Left colon (tissue), 2 donors: ENCODE measurements at regions not wholly inside any gene's neighbourhood (a gene's known extent, or its start where the extent isn't known, plus 50 kb on each side); places are given as distances from the start of the nearest gene placed in this dataset.

Source experiments
- ATAC-seq: fragments of 200-7000 bp; cut with Tn5 transposase; one replicate; pipeline ENCODE4 v1.9.1; 2020; ENCODE audit warnings: mild to moderate bottlenecking, moderate library complexity
- DNase-seq, 2 donors: peaks; one replicate each; pipeline ENCODE4 v3.0.0-alpha.2; 2020
- intact Hi-C, 2 donors: fragments of 100-400 bp; cut with DNase I in 1 of 2; cut with micrococcal nuclease in 1 of 2; formaldehyde crosslinking; loops; one replicate each; pipeline versions ENCODE4 v1.11.2 to v1.14.0; 2022; cut with DNase I, micrococcal nuclease
- donor health status: DM: no; HTN: no; CAD: no.
- donor health status: DM: yes; HTN: yes; CAD: no.

DNA sequence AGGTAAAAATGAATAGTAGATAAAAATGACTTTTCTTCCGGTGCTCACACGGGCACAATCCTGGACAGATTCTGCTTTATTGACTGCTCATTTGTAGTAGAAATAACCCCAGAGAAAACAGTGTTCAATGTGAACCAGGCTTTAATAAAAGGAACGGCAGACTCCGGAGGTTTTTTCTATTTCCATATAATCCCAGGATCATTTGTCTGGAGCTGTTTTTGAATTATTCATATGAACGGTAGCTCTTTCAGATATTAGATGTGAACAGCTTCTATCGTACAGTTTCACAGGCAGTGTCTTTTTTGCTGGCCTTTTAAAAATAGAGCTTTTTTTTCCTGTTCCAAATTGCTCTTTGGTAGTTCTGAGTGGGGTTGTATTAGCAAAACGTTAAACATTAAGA, 347.3 kb downstream of the MFSD1 start:
- DNase-seq, result no peak
- intact Hi-C loops, result no loop called here
- no peak for ATAC-seq

DNA sequence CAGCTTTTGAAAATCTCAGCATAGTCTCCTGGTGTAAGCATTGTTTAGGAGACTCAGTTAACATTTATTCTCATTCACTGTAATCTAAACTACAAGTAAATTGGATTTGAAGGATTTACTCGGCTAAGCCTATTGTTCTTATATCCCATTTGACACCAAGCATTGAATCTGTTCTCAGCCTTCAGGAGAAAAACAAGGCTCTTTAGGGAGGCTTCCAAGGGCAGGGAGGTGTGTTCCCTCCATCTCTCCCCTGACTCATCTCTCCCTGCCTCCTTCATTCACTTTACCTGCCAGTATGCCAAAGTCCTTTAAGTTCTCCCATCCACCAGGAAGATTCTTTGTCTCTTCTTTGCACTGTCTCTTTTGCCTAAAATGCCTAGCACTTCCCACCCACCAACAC, 347.8 kb downstream of the MFSD1 start:
- no peak for DNase-seq
- no peak for ATAC-seq
- intact Hi-C loops, result no loop called here

DNA sequence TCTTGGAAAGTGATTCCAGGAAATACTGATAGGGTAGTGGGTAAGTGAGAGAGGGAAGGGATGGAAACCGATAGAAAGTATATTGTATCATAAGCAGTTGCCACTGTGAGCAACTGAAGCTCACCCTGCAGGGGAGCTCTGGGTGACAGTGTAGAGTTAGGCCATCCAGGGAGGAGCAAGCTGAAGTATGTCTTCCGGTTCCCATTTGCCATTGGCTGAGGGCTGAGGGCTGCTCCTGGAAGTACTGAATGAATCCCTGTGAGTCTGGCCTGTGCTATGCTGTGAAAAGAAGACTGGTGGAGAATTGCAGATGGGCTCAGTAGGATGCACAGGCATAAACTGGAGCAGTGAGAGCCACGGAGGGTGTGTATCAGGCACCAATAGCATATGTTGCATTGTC, 348.3 kb downstream of the MFSD1 start:
- intact Hi-C loops, result no loop called here
- no peak for DNase-seq
- no peak for ATAC-seq

DNA sequence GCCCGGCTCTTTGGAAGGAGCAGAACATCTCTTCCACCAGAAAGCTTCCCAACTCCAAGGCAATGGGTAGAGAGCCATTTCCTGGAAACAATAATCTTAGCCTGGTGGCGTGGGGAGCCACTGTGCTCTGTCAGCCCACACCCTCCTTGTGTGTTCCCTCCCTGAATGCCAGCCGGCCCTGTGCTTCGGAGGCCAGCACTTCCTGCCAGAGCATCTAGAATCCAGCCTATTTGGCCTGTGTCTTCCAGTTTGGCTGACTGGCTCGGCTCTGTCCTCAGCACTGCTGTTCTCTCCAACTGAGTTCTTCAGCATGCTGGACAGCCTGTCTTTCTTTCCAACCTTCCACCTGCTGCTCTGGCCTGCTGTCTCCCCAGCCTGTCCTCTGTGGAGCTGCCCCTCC, 349.3 kb downstream of the MFSD1 start:
- no peak for DNase-seq
- intact Hi-C loops, result no loop called here
- no peak for ATAC-seq

DNA sequence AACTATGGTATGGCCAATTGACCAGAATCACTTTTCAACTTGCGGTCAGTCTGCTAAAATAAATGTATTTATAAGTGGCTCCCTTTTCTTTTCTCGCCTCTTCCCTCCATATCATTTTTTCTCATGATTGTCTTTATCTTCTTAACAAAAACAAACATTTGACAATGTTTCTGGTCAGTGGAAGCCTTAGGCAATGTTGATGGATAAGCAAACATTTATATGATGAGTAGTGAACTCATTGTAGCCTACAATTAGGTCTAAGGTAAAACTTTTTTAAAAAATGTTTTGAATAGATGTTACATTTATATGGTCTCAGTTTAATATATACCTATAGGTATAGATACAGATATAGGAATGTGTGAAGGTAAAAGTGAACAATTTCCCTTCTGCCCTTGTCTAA, 355.4 kb downstream of the MFSD1 start:
- intact Hi-C loops, result no loop called here
- DNase-seq (no peak), ATAC-seq (no peak)

DNA sequence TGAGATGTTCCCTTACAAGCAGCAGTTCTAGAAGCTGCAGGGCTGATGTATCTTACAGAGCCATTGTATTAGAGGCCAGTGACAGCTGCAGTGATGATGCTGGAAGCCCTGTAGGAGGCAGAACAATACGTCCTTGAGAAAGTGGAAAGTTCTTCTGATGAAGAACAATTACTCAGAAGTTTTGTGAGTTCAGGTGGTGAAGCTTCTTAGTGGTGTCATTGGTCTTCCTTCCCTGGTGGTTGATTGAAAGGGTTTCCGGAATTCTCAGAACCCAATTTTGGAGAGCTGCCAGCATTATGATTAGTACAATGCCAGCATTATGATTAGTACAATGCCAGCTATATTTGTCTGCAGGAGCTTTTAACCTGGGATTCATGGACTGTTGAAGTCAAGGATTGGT, 356.4 kb downstream of the MFSD1 start:
- DNase-seq (no peak), ATAC-seq (no peak)
- intact Hi-C loops, result no loop called here

DNA sequence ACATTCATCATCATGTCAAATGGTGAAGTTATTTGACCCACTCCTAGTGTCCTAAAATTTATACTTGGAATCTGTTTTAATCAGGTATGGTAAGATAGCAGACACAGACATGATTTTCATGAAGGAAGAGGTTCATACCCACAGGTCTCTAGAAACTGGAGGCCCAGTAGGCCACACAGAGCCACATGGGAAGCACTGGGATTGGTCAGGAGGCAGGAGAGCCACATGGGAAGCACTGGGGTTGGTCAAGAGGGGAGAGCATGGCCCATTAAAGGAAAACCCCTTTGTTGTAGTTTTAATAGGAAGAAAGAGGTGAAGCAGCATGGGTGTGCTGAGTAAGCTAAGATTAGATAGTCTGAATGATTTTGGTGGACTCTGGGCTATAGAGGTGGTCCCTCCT, 356.9 kb downstream of the MFSD1 start:
- no peak for DNase-seq
- no peak for ATAC-seq
- intact Hi-C loops, result no loop called here

DNA sequence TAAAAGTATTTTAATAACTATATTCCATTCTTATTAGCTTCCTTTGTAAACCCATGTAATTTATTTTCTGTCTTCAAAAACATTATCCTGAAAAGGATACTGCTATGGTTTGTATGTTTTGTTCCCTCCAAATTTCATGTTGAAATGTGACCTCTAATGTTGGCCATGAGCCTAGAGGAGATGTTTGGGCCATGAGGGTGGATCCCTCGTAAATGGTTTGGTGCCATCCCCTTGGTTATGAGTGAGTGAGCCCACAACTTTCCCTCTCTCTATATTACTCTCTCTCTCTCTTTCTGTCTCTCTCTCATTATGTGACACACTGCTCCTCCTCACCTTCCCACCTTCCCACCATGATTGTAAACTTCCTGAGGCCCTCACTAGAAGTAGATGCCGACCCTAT, 357.7 kb downstream of the MFSD1 start:
- intact Hi-C loops, result no loop called here
- DNase-seq (no peak), ATAC-seq (no peak)

DNA sequence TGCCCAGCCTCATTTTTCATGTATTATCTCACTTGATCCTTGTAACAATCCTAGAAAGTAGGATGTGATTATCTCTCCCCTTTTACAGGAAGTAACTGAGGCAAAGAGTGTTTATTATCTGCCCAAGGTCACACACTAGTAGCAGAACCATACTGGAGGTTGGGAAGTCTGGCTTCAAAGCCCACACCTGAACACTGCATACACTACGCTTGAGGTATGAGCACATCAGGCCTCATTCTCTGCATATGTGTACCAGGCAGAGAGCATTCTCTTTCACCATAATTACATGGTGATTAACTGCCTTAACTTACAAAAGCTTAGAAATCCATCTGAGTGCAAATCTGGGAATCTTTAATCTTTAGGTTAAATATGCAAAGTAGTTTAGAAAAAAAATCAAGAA, 361.8 kb downstream of the MFSD1 start:
- intact Hi-C loops, result no loop called here
- ATAC-seq (peak; percentile 47), DNase-seq (no peak)

DNA sequence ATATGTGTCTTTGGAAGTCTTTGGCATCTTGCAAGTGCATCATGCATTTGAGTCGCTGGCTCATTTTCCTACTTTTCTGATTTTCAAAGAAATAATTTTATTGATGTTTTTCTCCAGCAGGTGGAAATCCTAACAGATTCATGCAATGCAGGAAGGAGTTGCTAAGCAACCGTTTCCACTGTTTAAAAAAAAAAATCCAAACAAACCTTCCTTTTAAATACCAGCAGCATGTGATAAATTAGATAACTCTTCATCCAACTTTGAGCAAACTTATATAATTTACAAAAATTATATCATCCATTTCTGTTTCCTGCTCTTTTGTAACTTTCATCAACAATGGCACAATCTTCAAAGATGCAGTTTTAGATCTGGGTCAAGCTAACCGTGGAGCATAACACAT, 364.1 kb downstream of the MFSD1 start:
- intact Hi-C loops, result no loop called here
- ATAC-seq (no peak), DNase-seq (no peak)

DNA sequence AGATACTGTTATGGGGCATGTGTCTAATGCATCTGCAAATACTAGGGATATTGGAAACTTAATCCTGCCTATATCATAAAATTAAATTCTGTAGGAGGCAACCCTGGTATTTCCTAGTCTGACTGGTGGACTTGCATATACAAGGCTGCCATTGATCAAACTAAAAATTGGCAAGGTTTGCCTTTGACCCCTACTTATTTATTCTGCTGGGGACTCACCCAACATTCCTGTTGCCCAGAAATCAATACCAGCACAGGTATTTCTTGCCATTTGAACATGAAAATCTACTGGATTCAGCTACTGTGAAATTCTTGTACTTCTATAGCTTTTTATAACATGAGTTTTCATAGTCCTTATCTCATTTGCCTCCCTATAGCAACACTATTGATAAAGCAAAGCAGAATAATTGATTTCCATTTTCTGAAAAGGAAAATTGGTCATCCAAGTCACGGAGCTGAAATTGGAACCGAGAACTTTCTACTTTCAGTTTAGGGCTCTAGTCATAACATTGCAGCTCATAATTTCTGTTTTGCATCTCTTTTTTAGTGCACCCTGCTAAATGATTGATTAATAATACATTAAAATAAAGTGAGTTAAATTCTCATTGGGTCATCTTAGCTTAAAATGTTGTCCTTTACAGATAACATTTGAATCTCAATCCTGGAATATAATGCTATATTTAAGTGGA, 365.2 kb downstream of the MFSD1 start:
- DNase-seq (no peak), ATAC-seq (no peak)
- intact Hi-C loops, result no loop called here

DNA sequence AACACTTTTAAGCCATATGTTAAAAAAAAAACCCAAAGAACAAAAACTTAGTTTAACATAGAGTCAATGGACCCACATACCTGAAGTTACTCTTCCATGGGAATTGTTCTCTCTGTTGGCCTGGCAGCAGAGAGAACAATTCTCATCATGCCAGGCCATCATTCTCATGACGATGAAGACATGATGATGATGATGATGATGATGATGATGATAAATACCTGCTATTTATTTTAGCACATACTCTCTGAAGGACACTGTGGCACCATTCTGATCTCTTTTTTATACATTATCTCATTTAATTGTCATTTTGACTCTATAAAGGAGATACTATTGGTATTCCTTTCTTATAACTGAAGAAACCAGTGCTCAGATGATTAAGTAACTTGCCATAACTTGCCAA, 366.9 kb downstream of the MFSD1 start:
- intact Hi-C loops, result no loop called here
- no peak for ATAC-seq
- no peak for DNase-seq

DNA sequence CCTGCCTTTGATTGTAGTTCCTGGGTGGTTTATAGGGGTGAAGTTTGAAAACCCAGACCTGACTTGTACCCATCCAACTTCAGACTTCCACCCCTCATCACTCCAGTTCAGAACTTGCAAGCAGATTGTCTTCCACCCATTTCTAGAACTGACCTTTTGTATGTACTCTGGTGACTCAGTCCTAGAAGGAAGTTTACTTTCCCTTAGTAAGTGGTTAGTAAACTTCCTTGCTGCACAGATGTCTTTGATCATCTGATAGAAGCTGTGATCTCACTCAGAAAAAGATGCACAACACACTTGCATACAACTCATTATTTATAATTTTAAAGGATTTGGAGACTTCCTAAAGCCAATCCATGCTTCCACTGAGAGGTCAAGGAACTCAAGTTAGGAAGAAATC, 368.0 kb downstream of the MFSD1 start:
- ATAC-seq (peak; percentile 98), DNase-seq (no peak)
- intact Hi-C loops, result no loop called here

DNA sequence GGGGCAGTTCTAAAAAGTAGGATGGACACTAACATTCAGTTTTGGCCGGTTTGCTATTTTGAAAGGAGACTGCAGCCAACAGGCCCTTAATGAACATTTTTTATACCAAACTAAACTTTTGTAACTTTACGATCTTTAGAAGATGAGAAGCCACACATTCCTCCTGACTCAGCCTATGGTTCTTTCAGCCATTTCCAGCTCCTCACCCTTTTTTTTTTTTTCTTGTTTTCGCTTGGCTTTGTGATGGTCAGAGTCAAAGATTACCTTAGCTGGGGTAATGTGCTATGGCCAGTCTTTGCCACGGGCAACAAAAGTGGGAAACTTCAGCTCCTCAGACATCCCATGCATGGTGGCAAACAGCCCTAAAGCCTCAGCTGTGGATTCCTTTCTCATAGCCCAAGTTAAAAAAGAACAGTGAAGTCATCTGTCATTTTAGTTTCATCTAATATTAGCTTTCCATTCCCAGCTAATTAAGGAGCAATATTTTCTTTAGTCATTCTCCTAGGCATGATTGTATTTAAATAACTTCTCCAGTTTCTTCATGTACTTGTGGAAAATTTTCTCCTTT, 368.7 kb downstream of the MFSD1 start:
- intact Hi-C loops, result no loop called here
- no peak for ATAC-seq
- no peak for DNase-seq

DNA sequence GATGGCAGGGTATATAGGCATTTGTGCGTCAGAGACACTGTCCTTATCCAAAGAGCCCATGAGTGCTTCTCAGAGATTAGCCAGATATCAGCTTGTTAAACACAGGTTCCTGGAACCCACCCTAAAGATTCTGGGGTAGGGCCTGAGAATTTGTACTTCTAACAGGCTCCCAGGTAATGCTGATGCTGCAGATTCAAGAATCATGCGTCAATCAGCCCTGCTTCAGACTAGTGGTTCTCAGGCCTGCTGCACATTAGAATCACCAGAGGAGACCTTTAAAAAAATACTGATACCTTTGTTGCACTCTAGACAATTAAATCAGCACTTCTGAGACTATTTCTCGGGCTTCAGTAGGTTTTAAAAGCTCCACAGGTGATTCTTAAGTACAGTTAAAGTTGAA, 369.5 kb downstream of the MFSD1 start:
- DNase-seq, result no peak
- intact Hi-C loops, result no loop called here
- no peak for ATAC-seq

DNA sequence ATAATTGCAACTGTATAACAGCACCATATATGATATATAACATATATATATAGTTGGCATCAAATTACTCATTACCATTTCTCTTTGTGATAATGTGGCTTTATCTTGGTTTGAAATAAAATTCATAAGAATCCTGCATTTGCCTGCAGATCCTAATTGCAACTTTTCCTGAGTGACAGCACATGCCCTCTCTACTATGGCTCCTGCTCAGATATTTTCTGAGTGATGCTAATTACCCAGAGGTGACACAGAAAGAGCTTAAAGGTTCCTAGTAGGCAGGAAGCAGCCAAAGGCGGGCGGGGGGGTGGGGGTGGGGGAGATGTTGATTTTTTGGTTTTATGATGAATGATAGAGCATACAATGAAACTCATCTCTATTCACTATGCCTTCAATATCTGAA, 370.6 kb downstream of the MFSD1 start:
- ATAC-seq, result no peak
- intact Hi-C loops, result no loop called here

DNA sequence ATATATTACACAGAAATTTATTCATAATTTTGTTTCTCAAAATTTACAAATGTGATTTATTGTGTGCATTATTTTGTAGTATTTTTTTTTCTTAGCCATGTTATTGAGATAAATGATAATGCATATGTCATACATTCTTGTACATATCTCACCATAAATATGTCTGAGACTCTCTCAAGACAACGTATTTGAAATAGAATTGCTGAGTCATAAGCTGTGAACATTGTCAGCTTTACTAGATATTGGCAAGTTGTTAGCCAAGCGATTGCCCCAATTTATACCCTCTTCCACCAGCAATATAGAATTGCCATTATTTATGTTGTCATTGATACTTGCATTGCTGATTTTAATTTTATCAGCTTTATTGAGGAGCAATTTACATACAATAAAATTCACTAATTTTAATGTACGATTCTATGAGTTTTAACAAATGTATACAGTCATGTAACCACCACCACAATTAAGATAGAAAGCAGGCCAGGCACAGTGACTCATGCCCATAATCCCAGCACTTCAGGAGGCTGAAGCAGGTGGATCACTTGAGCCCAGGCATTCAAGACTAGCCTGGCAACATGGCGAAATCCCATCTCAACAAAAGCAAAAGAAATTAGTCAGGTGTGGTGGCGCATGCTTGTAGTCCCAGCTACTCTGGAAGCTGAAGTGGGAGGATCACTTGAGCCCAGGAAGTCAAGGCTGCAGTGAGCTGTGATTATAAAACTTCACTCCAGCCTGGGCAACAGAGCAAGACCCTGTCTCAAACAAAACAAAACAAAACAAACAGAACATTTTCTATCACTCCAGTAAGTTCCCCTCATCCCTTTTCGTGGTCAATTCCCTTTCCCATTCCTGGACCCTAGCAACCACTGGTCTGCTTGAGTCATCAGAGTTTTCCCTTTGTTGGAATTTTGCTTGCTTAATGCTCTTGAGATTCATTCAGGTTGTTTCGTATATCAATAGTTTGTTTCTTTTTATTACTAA, 373.1 kb downstream of the MFSD1 start:
- intact Hi-C loops, result no loop called here
- DNase-seq, result no peak
- no peak for ATAC-seq

More for the DNA sequence above, 370.6 kb downstream of the MFSD1 start:
- no peak for DNase-seq

DNA sequence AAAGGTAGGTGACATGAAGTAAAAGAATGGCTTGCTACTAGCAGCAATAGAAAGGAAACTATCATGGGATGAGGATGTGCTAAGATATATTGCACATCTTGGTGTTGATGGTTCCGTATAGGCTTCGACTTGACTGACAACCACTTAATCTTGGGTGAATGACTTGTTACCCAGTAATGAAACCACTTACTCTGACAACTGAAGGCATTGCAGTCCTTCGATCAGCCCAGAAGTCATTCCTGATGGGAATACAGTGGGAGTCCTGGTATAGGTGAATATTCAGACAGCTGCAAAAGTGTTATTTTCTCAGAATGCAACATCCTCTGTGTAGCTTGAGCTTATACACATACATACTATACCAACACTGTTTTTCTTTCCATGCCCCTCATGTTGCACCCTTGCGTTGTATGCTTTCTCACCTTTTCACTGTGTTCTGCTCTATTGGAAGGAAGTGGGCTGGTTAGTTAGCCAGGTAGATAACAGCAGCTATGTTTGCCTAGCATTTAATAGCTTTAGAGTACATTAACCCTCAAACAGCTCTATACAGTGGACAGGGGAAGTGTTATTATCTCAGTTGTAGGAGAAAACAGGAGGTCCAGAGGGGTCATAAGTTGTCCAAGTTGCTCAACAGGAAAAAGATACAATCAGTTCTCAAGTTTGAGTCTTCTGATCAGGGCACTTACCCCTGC, 376.5 kb downstream of the MFSD1 start:
- intact Hi-C loops, result no loop called here
- ATAC-seq, result peak; percentile 78
- DNase-seq, result no peak

DNA sequence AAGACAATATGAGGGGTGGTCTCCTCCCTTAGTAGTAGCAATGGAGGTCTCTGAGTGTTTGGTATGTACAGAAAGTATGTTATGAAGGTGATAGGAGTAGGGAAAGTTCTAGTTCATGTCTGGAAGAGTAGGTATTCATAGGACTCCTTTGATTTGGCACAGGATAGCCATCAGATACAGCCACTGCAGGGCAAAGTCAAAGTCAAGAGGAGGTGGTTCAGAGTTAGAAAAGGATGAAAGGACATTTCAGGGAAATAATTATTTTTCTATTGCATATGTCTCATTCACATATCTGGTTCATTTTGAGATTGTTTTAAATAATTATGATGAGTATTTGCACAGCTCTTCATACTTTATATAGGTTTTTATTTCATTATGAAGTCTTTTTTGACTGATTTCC, 381.1 kb downstream of the MFSD1 start:
- intact Hi-C loops, result no loop called here
- DNase-seq (no peak), ATAC-seq (no peak)
